GM18520 (cell line): ENCODE measurements at regions not wholly inside any gene's neighbourhood (a gene's known extent, or its start where the extent isn't known, plus 50 kb on each side); places are given as distances from the start of the nearest gene placed in this dataset.
A peak's percentile ranks its signal among the peaks of the same experiment; 100 is the strongest.

Experiments
- ATAC-seq: cut with Tn5 transposase; IDR thresholded peaks from one replicate; pipeline ENCODE4 v1.9.1; 2021; ENCODE audit not compliant: unreplicated experiment

- no peak for ATAC-seq
Measured at GRCh38 chr4:10762561-10762960, 78.0 kb upstream of the CLNK start.

GRCh38 chr4:10761903-10762302 is 77.3 kb upstream of the CLNK start:
- no peak for ATAC-seq

- no peak for ATAC-seq
Measured at GRCh38 chr4:10760086-10760485, 75.5 kb upstream of the CLNK start.

GRCh38 chr4:10758906-10759305 is 74.3 kb upstream of the CLNK start:
- ATAC-seq, result no peak

GRCh38 chr4:10753856-10754402 is 69.4 kb upstream of the CLNK start:
- no peak for ATAC-seq

- no peak for ATAC-seq
Measured at GRCh38 chr4:10753336-10753735, 68.8 kb upstream of the CLNK start.

- no peak for ATAC-seq
Measured at GRCh38 chr4:10750714-10751113, 66.1 kb upstream of the CLNK start.

GRCh38 chr4:10747186-10747585 is 62.6 kb upstream of the CLNK start:
- peak; percentile 43 for ATAC-seq

GRCh38 chr4:10746371-10747171 is 62.0 kb upstream of the CLNK start:
- no peak for ATAC-seq

- peak; percentile 53 for ATAC-seq
Measured at GRCh38 chr4:10743357-10743756, 58.8 kb upstream of the CLNK start.

GRCh38 chr4:10741961-10742699 is 57.6 kb upstream of the CLNK start:
- peak; percentile 29 for ATAC-seq

- ATAC-seq, result no peak
Measured at GRCh38 chr4:10740891-10741620, 56.5 kb upstream of the CLNK start.

GRCh38 chr4:10740251-10740650 is 55.7 kb upstream of the CLNK start:
- ATAC-seq, result no peak

- no peak for ATAC-seq
Measured at GRCh38 chr4:10738826-10739489, 54.4 kb upstream of the CLNK start.

- ATAC-seq, result no peak
Measured at GRCh38 chr4:10737337-10737736, 52.8 kb upstream of the CLNK start.

GRCh38 chr4:10736895-10737294 is 52.3 kb upstream of the CLNK start:
- no peak for ATAC-seq

GRCh38 chr4:10736266-10736665 is 51.7 kb upstream of the CLNK start:
- no peak for ATAC-seq

GRCh38 chr4:10734697-10735096 is 50.1 kb upstream of the CLNK start:
- ATAC-seq, result no peak
